Muscle of leg (tissue), 3 donors: ENCODE measurements at regions not wholly inside any gene's neighbourhood (a gene's known extent, or its start where the extent isn't known, plus 50 kb on each side); places are given as distances from the start of the nearest gene placed in this dataset.
"Not testable (repeated sequence)": the region's sequence is repeated elsewhere in the genome, so short reads cannot be mapped to it uniquely, and the experiment has no call there.

Source experiments
- DNase-seq: peaks from one replicate; pipeline ENCODE4 v3.0.0; 2013
- H3K27ac ChIP-seq: one replicate; pipeline ENCODE4 v1.5.1; 2013; ENCODE audit warnings: mild to moderate bottlenecking, low read length, control low read depth
- H3K27me3 ChIP-seq: one replicate; pipeline ENCODE4 v1.6.1; 2013; ENCODE audit warnings: low read length; ENCODE audit not compliant: control insufficient read depth, insufficient read depth
- H3K36me3 ChIP-seq: one replicate; pipeline ENCODE4 v1.6.1; 2013; ENCODE audit warnings: low read length; ENCODE audit not compliant: control insufficient read depth, insufficient read depth
- H3K4me1 ChIP-seq: one replicate; pipeline ENCODE4 v1.6.1; 2013; ENCODE audit warnings: low read length; ENCODE audit not compliant: control insufficient read depth, insufficient read depth
- H3K4me3 ChIP-seq: one replicate; pipeline ENCODE4 v1.5.1; 2013; ENCODE audit warnings: low read length, control low read depth
- H3K9me3 ChIP-seq: replicated peaks from 2 replicates; pipeline ENCODE4 v1.6.1; 2013; ENCODE audit warnings: low read depth, low read length; ENCODE audit not compliant: control insufficient read depth
- WGBS: methylation state at CpG from one replicate; pipeline ENCODE4 v1.1.5; 2013; ENCODE audit warnings: missing lambda C conversion rate; ENCODE audit not compliant: insufficient coverage; 5-methylcytosine and 5-hydroxymethylcytosine counted together

DNA sequence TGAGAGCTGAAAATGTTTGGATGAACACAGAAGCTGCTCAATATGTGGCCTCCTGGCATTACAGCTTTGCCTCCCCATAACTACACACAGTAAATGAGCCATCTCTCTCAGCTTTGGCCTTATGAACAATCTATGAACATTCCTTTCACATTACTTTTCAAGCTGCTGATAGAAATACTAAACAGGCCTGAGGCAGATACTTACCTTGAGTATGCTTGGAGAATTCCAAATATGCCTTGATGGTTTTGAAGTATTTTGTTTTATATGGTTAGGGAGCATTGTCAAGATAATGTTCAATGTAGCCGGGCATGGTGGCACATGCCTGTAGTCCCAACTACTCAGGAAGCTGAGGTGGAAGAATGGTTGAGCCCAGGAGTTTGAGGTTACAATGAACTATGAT is 104.5 kb downstream of the CD24 start:
- no peaks in the 10 kb centered on the region for H3K4me1 ChIP-seq
- no peak overlapping the region for H3K4me3 ChIP-seq
- no peak for DNase-seq
- WGBS: no CpG with 5 or more reads among the region's 1 CpG
- H3K27ac ChIP-seq: no peak overlapping the region
- H3K27me3 ChIP-seq: no peaks in the 10 kb centered on the region
- H3K36me3 ChIP-seq: no peaks in the 10 kb centered on the region
- no peaks in the 10 kb centered on the region for H3K9me3 ChIP-seq

DNA sequence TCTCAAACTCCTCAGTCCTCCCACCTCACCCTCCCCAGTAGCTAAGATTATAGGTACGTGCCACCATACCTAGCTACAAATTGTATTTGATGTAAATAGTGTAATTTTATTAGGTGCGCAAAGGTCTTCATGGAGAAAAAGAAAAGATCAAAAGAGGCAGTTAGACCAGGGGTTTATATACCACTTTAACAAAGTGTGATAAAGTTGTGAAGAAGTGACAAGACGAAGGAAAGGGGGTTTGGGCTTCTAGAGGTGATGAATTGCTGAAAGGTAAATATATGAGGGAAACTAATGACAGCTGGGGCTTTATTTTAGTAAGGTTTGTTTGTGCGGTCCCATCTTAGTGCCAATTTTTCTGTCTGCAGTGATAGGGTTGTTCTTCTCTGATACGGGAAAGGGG is 105.3 kb downstream of the CD24 start:
- Histone ChIP-seq H3K9me3 (no peaks in the 10 kb centered on the region), H3K36me3 (no peaks in the 10 kb centered on the region), H3K4me1 (no peaks in the 10 kb centered on the region), H3K4me3 (no peak overlapping the region), H3K27me3 (no peaks in the 10 kb centered on the region), H3K27ac (no peak overlapping the region)
- no peak for DNase-seq
- WGBS: 90% methylated on average over 2 of the region's 5 CpGs

DNA sequence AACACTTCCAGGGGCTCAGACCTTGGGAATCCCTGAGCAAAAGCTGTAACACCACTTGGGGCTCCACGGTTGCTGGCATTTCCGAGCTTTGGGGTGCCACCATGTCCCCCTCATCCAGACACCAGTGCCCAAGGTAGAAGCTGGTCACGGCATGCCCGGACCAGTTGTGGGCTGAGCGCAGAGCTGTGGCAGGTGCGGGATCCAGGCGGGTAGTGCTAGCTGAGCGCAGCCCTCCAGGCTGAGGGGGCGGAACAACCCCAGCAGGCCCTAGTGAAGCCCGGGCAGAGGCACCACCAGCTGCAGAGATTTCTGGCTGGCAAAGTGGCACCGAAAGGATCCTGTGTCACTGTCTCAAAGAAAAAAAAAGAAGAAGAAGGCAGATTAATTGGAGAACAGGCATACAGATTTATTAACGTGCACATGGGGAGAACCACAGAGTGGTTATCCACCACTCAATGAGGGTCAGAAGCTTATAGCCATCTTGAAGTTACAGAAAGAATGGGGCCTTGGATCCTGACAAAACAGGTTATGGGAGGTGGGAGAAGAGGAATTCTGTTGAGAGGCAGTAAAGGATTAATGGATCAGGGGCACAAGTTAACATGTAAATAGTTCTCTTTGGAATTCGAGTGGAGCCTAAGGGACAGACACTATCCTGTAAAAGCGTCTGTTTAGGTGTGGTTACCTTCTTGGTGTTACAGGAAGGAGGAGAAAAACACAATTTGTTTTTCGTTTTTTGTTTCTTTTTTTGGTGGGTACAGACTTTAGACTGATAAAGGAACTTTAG is 107.5 kb downstream of the CD24 start:
- H3K27me3 ChIP-seq: no peaks in the 10 kb centered on the region
- no peak overlapping the region for H3K4me3 ChIP-seq
- 95% methylated on average over 11 of the region's 15 CpGs for WGBS
- no peak overlapping the region for H3K27ac ChIP-seq
- no peaks in the 10 kb centered on the region for H3K4me1 ChIP-seq
- no peak for DNase-seq
- no peaks in the 10 kb centered on the region for H3K36me3 ChIP-seq
- peaks cover 4% of the 10 kb centered on the region for H3K9me3 ChIP-seq

DNA sequence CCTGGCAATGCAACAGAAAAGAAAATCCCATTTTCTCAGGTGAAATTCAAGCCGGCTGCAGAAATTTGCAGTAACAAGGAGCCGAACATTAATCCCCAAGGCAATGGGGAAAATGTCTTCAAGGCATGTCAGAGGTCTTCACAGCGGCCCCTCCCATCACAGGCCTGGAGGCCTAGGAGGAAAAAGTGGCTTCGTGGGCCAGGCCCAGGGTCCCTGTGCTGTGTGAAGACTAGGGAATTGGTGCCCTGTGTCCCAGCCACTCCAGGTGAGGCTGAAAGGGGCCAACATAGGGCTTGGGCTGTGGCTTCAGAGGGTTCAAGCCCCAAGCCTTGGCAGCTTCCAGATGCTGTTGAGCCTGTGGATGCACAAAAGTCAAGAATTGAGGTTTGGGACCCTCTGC is 111.7 kb downstream of the CD24 start:
- Histone ChIP-seq H3K27me3 (no peaks in the 10 kb centered on the region), H3K36me3 (no peaks in the 10 kb centered on the region), H3K4me3 (no peak overlapping the region), H3K27ac (no peak overlapping the region), H3K9me3 (peaks cover 4% of the 10 kb centered on the region), H3K4me1 (no peaks in the 10 kb centered on the region)
- DNase-seq: no peak
- WGBS: 74% methylated on average over 4 of the region's 4 CpGs

DNA sequence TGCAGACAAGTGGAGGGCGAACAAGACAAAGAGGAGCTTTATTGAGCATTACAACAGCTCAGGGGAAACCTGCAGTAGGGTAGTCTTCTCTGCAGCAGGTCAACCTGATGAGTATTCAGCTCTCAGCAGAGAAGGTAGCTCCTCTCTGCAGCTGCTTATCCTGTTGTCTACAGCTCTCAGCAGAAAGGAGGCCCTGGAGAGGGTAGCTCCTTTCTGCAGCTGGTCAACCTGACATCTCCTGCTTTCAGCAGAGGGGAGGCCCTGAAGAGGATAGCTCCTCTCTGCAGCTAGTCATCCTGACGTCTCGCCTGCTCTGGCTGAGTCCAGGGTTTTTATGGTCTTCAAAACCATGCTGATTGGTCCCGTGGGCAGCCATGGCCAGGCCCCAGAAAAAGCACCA is 113.6 kb downstream of the CD24 start:
- Histone ChIP-seq H3K9me3 (peaks cover 4% of the 10 kb centered on the region), H3K36me3 (no peaks in the 10 kb centered on the region), H3K4me1 (no peaks in the 10 kb centered on the region), H3K27me3 (no peaks in the 10 kb centered on the region), H3K27ac (no peak overlapping the region), H3K4me3 (no peak overlapping the region)
- DNase-seq: no peak
- 32% methylated on average over 2 of the region's 4 CpGs for WGBS

DNA sequence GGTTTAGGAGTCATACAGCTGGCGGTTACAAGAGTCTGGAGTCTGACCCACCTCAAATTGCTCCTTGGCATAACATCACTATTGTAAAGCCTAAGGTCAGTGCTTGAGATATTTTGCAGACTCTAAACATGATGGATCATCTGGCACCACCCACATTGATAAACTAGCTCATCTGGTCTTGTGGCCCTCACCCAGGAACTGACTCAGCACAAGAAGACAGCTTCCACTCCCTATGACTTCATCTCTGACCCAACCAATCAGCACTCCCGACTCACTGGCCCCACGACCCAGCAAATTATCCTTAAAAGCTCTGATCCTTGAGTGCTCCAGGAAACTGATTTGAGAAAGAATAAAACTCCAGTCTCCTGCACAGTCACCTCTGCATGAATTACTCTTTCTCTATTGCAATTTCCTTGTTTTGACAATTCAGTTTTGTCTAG is 115.9 kb downstream of the CD24 start:
- peaks cover 4% of the 10 kb centered on the region for H3K9me3 ChIP-seq
- H3K27ac ChIP-seq: no peak overlapping the region
- H3K36me3 ChIP-seq: no peaks in the 10 kb centered on the region
- peak; percentile 35 for DNase-seq
- no peaks in the 10 kb centered on the region for H3K27me3 ChIP-seq
- H3K4me1 ChIP-seq: no peaks in the 10 kb centered on the region
- WGBS: 56% methylated on average over 2 of the region's 3 CpGs
- H3K4me3 ChIP-seq: no peak overlapping the region

DNA sequence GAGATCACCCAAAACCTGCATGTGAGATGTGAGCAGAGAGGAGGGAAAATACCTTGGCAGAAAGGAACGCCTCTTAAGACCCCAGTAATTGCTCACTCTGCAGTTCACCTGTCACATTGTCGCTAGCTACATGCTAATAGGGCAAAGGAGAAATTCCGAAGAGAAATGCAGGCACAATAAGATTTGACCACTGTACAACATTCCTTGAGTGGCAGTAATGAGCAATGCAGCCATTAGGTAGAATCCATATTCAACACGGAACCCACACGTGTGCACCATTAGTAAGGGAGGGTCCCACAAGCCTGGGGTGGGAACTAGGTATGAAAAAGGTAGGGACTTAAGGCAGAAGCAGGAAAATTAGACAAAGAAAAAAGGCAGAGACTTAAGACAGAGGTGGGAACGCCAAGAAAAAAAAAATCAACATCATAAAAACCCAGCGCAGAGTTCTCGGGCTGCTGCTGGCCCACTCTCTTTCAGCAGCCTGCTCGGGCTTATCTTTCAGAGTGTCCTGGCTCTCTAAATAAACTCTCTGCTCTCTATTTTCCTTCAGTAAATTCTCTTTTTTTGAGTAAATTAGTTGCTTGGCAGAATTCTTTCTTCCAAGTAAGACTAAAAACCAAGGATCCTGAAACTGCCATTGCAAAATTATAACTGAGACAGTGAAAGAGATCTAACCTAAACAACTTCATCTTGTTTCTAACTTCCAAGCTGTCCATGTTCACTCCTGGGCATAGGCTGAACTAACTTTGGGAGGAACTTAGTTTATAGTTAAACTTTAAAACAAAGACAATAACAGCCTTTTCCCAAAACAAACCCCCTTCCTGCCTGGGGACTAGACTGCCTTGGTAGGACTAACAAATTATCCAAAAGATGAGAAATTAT is 116.5 kb downstream of the CD24 start:
- WGBS: 100% methylated on average over 1 of the region's 9 CpGs
- H3K36me3 ChIP-seq: no peaks in the 10 kb centered on the region
- no peak for DNase-seq

DNA sequence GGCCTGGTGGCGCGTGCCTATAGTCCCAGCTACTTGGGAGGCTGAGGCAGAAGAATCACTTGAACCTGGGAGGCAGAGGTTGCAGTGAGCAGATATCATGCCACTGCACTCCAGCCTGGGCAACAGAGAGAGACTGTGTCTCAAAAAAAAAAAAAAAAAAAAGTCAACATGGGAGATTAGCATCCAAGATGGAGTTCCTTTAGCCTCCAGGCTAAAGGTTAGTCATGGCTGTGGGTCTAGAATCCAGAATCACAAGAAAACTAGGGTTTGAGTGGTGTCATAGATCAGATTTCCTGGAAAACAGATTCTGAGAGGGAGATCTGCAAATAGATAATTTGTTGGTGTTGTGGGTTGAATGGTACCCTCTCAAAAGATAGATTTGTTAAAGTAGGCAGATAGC is 117.2 kb downstream of the CD24 start:
- not testable (repeated sequence) for H3K27me3 ChIP-seq, H3K9me3 ChIP-seq, H3K27ac ChIP-seq, H3K36me3 ChIP-seq, DNase-seq, H3K4me3 ChIP-seq, H3K4me1 ChIP-seq
- WGBS: no CpG with 5 or more reads among the region's 2 CpGs

More for the DNA sequence above, 116.5 kb downstream of the CD24 start:
- Histone ChIP-seq H3K4me1 (no peaks in the 10 kb centered on the region), H3K4me3 (no peak overlapping the region), H3K9me3 (peaks cover 3% of the 10 kb centered on the region), H3K27ac (no peak overlapping the region), H3K27me3 (no peaks in the 10 kb centered on the region)

DNA sequence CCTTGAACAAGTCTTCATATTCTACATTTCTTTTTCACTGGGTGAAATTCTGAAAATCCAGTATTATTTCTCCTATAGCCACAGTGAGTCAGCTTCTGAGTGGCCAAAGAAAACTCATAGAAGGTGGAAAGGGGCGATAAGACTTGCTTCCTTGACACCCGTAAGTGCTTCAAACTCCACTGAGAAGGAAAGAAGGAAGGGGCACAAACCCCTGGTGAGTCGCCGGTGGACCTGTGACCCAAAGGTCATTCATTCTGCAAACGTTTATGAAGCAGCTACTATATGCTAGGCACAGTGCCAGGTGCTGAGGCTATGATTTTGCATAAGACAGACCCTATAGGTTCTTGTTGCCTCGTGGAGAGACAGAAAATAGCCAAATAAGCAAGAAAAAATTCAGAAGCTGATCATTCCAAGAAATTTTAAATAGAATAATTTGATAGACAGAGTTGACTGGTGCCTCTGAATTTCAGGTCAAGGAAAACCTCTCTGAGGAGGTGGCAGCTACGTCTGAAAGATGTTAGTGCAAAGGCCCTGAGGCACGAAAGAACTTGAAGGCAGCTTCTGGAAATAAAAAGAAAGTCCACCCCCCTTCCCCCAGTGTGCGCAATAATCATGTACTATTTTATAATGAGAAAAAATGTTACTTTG is 118.2 kb downstream of the CD24 start:
- Histone ChIP-seq H3K9me3 (no peaks in the 10 kb centered on the region), H3K27me3 (no peaks in the 10 kb centered on the region), H3K36me3 (no peaks in the 10 kb centered on the region), H3K27ac (no peak overlapping the region), H3K4me1 (no peaks in the 10 kb centered on the region), H3K4me3 (no peak overlapping the region)
- 67% methylated on average over 4 of the region's 9 CpGs for WGBS
- no peak for DNase-seq

DNA sequence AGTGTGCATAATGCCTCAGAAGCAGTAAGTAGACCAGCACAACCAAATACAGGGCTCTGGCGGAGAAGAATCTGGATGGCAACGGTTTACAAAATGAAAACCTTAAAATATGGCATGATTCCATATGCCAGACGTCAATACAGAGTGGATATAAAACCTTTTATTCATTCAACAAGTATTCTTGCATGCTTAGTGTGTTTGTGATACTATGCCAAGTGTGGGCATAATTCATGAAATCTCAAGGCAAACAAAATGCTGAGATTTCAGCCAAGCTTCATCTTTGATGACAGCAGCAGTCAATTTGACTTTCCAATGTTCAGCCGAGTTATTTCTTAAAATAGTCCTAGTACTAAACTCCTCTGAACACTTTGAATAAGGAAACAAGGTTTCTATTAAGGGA is 119.4 kb downstream of the CD24 start:
- H3K27ac ChIP-seq: no peak overlapping the region
- no peak for DNase-seq
- H3K27me3 ChIP-seq: no peaks in the 10 kb centered on the region
- H3K4me3 ChIP-seq: no peak overlapping the region
- WGBS: no CpG with 5 or more reads among the region's 4 CpGs
- no peaks in the 10 kb centered on the region for H3K4me1 ChIP-seq
- no peaks in the 10 kb centered on the region for H3K36me3 ChIP-seq
- no peaks in the 10 kb centered on the region for H3K9me3 ChIP-seq
